Natural killer cell (primary cell): ENCODE measurements at regions not wholly inside any gene's neighbourhood (a gene's known extent, or its start where the extent isn't known, plus 50 kb on each side); places are given as distances from the start of the nearest gene placed in this dataset.
A peak's percentile ranks its signal among the peaks of the same experiment; 100 is the strongest.
"Not testable (repeated sequence)": the region's sequence is repeated elsewhere in the genome, so short reads cannot be mapped to it uniquely, and the experiment has no call there.

Source experiments
- ATAC-seq, 3 donors: fragments of 150-1000 bp in 2 of 3; fragments of 200-7000 bp in 1 of 3; cut with Tn5 transposase; 1 replicate in 1 of 3; 2 replicates in 2 of 3; pipeline ENCODE4 v1.10.0; 2021; ENCODE audit warnings: mild to moderate bottlenecking in 2 of 3, moderate library complexity in 2 of 3
- DNase-seq, 2 donors: peaks; one replicate each; pipeline versions ENCODE4 v3.0.0 to v3.0.0-alpha.2; 2013 to 2021; ENCODE audit warnings: mixed read lengths in 1 of 2
- H3K27ac ChIP-seq: one replicate; pipeline ENCODE4 v1.5.1; 2013; ENCODE audit warnings: mild to moderate bottlenecking, low read length
- H3K27me3 ChIP-seq: one replicate; pipeline ENCODE4 v1.6.1; 2013; ENCODE audit warnings: low read length; ENCODE audit not compliant: control insufficient read depth, insufficient read depth
- H3K36me3 ChIP-seq: one replicate; pipeline ENCODE4 v1.6.1; 2013; ENCODE audit warnings: low read length; ENCODE audit not compliant: control insufficient read depth, insufficient read depth
- H3K4me1 ChIP-seq: one replicate; pipeline ENCODE4 v1.6.1; 2013; ENCODE audit warnings: low read length; ENCODE audit not compliant: control insufficient read depth, insufficient read depth
- H3K4me3 ChIP-seq: one replicate; pipeline ENCODE4 v1.5.1; 2013; ENCODE audit warnings: low read length
- H3K9me3 ChIP-seq: one replicate; pipeline ENCODE4 v1.6.1; 2013; ENCODE audit warnings: low read length; ENCODE audit not compliant: control insufficient read depth, insufficient read depth
- H3K27ac Mint-ChIP-seq, 2 donors: one replicate each; pipeline ENCODE4 v1.8.0; 2022; ENCODE audit warnings: mild to moderate bottlenecking in 2 of 2, mixed read lengths in 2 of 2, moderate library complexity in 1 of 2
- H3K27me3 Mint-ChIP-seq, 2 donors: one replicate each; pipeline ENCODE4 v1.8.0; 2022; ENCODE audit warnings: low read depth in 2 of 2, mixed read lengths in 2 of 2
- H3K36me3 Mint-ChIP-seq: one replicate; pipeline ENCODE4 v1.8.0; 2022; ENCODE audit warnings: mixed read lengths
- H3K4me1 Mint-ChIP-seq, 2 donors: one replicate each; pipeline ENCODE4 v1.8.0; 2022; ENCODE audit warnings: mixed read lengths in 2 of 2
- H3K4me3 Mint-ChIP-seq: one replicate; pipeline ENCODE4 v1.8.0; 2022; ENCODE audit warnings: mild to moderate bottlenecking, moderate library complexity, mixed read lengths
- H3K9me3 Mint-ChIP-seq, 2 donors: one replicate each; pipeline ENCODE4 v1.8.0; 2022; ENCODE audit warnings: mixed read lengths in 2 of 2
- CTCF ChIP-seq: fragments of 200-600 bp; IDR thresholded peaks from one replicate; pipeline ENCODE4 v1.8.0; 2022; ENCODE audit warnings: antibody characterized with exemption
- WGBS: methylation state at CpG from one replicate; pipeline ENCODE4 v1.1.7; 2013; ENCODE audit warnings: missing lambda C conversion rate; ENCODE audit not compliant: insufficient coverage; 5-methylcytosine and 5-hydroxymethylcytosine counted together
- intact Hi-C: fragments of 100-400 bp; cut with micrococcal nuclease; formaldehyde crosslinking; loops from one replicate; pipeline ENCODE4 v1.14.2; 2022

GRCh38 chr2:242084034-242084433, 214.5 kb downstream of the RTP5 start:
- DNase-seq, H3K4me3 Mint-ChIP-seq, H3K27ac ChIP-seq, H3K36me3 Mint-ChIP-seq, H3K4me3 ChIP-seq, H3K27ac Mint-ChIP-seq, intact Hi-C loops, H3K36me3 ChIP-seq, ATAC-seq, H3K9me3 ChIP-seq, H3K9me3 Mint-ChIP-seq, H3K27me3 ChIP-seq: not testable (repeated sequence)
- peaks cover 21% of the 10 kb centered on the region for H3K4me1 ChIP-seq
- Mint-ChIP-seq H3K27me3 (peaks cover 10 to 19% of the 10 kb centered on the region in 2 donors), H3K4me1 (peaks cover 11 to 26% of the 10 kb centered on the region in 2 donors)
- WGBS = 90% methylated on average over 3 of the region's 5 CpGs

GRCh38 chr2:242085024-242085674, 215.6 kb downstream of the RTP5 start:
- Mint-ChIP-seq H3K4me1 (peaks cover 16 to 32% of the 10 kb centered on the region in 2 donors), H3K27me3 (peaks cover 10 to 19% of the 10 kb centered on the region in 2 donors)
- H3K4me3 Mint-ChIP-seq, H3K27ac Mint-ChIP-seq, H3K9me3 Mint-ChIP-seq, H3K36me3 ChIP-seq, ATAC-seq, H3K4me3 ChIP-seq, H3K9me3 ChIP-seq, DNase-seq, H3K27me3 ChIP-seq, H3K36me3 Mint-ChIP-seq, intact Hi-C loops: not testable (repeated sequence)
- WGBS = 0% methylated on average over 2 of the region's 14 CpGs
- Histone ChIP-seq H3K4me1 (peaks cover 24% of the 10 kb centered on the region), H3K27ac (peak overlapping the region; percentile 67)

GRCh38 chr2:242085941-242086621, 216.6 kb downstream of the RTP5 start:
- Mint-ChIP-seq H3K4me3 (peak overlapping the region; percentile 22), H3K4me1 (peaks cover 16 to 32% of the 10 kb centered on the region in 2 donors), H3K36me3 (no peaks in the 10 kb centered on the region), H3K27ac (peak overlapping the region in 1 of 2 donors; percentile 80), H3K27me3 (peaks cover 5 to 16% of the 10 kb centered on the region in 2 donors), H3K9me3 (no peaks in the 10 kb centered on the region)
- no peaks in the 10 kb centered on the region for H3K36me3 ChIP-seq
- peaks cover 24% of the 10 kb centered on the region for H3K4me1 ChIP-seq
- DNase-seq (peak in 1 of 2 donors; percentile 45), ATAC-seq (peak in 1 of 3 donors; percentile 10)
- TF ChIP-seq CTCF = no peak
- intact Hi-C loops = no loop called here
- H3K27me3 ChIP-seq = peaks cover 4% of the 10 kb centered on the region
- H3K4me3 ChIP-seq = no peak overlapping the region
- peak overlapping the region; percentile 67 for H3K27ac ChIP-seq
- no peaks in the 10 kb centered on the region for H3K9me3 ChIP-seq
- WGBS = under 1% methylated on average over 6 of the region's 6 CpGs

- Histone ChIP-seq H3K4me3 (peak overlapping the region; percentile 40), H3K4me1 (peaks cover 24% of the 10 kb centered on the region)
- ATAC-seq (peak; percentile 20 to 25 (median 24)), DNase-seq (peak in 1 of 2 donors; percentile 47)
- peak overlapping the region in 1 of 2 donors; percentile 97 for H3K27ac Mint-ChIP-seq
- H3K27ac ChIP-seq, H3K27me3 ChIP-seq, H3K9me3 ChIP-seq, intact Hi-C loops, H3K9me3 Mint-ChIP-seq, H3K36me3 Mint-ChIP-seq, H3K36me3 ChIP-seq, H3K27me3 Mint-ChIP-seq: not testable (repeated sequence)
- peak overlapping the region; percentile 70 for H3K4me3 Mint-ChIP-seq
- peaks cover 16 to 38% of the 10 kb centered on the region in 2 donors for H3K4me1 Mint-ChIP-seq
- under 1% methylated on average over 18 of the region's 37 CpGs for WGBS
These were observed 218.5 kb downstream of the RTP5 start for GRCh38 chr2:242088044-242088443.
